NCI-H345 (cell line): ENCODE measurements at regions not wholly inside any gene's neighbourhood (a gene's known extent, or its start where the extent isn't known, plus 50 kb on each side); places are given as distances from the start of the nearest gene placed in this dataset.

Experiments
- DNase-seq: peaks from one replicate; lab custom pipeline; 2025; lab: John Stamatoyannopoulos, UW

DNA sequence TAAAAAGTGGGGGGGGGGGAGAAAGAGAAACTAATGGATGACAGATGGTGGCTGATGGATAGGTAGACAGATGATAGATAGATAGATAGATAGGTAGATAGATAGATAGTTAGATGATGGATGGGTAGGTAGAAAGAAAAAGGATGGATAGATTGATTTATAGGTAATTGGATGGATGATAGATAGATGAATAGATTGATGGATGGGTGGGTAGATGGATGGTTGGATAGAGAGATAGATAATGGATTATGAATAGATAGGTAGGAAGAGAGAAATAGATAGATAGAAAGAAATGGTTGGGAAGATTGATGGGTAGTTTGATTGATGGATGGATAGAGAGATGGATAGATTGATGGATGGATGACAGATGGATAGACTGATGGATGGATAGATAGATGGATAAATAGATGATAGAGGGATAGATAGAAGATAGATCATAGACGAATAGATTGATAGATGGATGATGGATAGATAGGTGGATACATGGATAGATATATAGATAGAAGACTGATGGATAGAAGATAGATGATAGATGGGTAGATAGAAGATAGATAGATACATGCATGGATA is 337.1 kb downstream of the C16orf95 start:
- no peak for DNase-seq

DNA sequence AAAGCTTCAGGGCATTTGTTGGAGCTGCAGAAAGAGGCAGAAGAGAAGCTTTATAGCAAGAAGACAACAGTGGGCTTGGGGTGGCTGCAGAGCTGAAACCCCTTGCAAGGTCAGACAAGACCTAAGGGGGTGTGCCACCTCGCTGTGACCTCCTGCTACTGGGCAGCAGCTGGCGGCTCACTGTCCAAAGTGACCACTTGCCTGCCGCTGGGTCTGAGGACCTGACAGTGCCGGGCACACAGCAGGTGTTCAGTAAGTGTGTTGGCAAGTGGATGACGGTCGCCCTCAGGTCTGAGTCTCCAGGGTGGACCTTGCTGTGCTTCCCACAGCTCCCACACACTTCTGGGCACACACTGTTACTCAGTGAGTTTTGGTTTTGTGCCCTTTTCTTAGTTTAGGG is 336.5 kb downstream of the C16orf95 start:
- DNase-seq, result no peak

DNA sequence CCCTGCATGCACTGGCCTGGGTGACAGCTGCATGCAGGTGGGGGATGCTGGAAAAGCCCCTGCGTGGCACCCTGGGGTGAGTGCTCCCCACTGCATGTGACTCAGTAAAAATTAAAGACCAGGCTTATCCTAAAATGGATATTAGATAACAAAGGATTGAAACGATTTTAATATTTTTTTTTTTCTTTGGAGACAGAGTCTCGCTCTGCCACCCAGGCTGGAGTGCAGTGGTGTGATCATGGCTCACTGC is 334.9 kb downstream of the C16orf95 start:
- no peak for DNase-seq

DNA sequence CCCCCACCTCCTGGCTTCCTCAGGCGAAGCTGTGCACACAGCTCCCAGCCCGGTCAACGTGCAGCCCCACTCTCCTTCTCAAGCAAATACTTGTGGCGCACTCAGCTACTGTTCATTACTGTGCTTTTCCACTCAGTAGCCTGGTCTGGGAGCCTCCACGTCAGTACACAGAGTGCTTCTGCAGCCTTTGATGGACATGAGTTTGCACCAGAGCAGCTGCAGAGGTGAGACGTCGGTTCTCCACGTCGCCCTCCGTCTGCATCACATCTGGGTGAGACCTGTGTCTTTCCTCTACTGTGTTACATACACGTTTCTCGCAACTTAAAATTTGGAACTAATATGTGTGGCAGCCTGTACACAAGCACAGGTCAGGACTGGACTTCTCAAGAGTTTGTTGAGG is 334.3 kb downstream of the C16orf95 start:
- DNase-seq, result no peak

DNA sequence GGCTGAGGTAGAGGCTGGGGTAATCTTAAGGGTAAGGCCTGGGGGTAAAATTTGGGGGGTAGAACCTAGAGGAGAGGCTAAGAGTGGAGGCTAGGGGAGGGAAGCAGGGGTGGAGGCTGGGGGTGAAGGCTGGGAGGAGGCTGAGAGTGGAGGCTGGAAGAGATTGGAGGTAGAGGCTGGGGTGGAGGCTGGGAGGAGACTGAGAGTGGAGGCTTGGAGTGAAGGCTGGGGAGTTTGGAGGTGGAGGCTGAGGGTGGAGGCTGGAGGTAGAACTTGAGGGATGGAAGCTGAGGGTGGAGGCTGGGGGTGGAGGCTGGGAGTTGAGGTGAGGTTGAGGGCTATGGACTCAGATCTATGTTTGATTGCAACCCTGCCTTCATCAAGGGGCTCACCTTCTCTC is 333.6 kb downstream of the C16orf95 start:
- DNase-seq, result no peak

DNA sequence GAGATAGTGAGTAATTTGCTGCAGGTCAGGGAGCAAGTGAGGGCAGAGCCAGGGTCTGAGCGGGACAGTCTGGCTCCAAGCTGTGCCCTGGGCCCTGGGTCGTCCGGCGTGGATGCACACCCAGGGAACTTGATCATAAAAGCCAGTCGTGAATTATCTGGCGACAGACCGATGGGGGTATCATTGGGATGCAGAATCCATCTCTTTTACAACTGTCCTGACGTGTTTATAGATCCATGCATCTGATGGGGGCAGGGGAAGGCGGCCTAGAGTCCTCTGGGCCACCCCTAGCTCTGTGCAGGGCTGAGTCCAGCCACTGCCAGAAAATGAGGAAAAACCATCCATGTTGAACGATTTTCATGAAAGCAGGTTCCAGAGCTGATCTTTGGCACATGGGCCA is 332.8 kb downstream of the C16orf95 start:
- DNase-seq, result no peak

DNA sequence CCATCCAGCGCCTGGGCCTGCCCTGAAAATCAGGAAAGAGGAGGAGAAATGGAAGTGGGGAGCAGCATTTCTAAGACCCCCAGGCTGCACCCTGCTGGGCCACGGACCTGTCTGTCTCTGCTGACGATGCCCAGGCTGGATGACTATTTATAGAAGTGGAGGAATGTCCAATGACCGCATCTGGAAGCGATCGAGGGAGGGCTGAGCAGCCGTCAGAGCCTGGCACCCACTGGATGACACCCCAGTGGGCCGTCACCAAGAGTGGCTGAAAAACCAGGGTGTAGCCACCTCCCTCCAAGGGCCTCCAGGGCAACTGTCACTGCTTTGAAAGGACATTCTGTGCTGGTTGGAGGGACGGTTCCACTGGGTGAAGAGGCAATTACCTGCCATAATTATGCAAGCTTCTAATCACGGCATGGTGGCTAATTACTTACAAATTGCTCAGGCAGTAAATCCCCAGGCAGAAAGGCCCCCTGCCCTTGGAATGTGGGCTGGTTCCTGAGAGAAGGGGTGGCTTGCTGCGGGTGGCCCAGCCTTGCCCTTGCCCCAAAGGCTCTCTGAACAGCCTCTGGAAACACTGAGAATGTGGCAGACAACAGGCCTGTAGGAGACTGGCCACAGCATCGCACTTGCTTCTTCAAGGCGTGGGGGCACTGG is 332.1 kb downstream of the C16orf95 start:
- DNase-seq, result no peak

DNA sequence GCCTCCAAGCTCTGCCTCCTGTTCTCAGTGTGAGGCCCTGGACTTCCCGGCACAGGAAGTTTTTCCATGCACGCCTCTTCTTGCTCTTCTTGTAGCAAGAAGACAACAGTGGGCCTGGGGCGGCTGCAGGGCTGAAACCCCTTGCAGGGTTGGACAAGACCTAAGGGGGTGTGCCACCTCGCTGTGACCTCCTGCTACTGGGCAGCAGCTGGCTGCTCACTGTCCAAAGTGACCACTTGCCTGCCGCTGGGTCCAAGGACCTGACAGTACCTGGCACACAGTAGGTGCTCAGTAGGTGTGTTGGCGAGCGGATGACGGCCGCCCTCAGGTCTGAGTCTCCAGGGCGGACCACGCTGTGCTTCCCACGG is 331.6 kb downstream of the C16orf95 start:
- no peak for DNase-seq

DNA sequence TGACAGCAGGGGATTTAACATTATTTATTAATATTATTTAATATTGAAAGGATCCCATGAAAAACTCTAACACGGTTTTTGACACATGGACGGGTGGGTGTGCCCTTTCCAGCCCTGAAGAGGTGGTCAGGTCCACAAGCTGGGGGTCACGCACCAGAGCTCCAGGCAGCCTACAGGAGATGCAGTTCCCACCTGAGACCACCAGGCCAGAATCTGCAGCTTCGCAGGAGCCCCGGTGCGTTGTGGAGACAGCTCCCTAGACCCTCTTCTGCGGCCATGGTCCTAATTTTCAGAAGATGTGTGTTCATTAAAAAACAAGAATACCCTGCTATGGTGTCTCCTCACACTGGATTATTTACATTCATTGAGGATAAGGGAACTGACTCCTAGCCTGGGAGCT is 331.1 kb downstream of the C16orf95 start:
- DNase-seq, result no peak

DNA sequence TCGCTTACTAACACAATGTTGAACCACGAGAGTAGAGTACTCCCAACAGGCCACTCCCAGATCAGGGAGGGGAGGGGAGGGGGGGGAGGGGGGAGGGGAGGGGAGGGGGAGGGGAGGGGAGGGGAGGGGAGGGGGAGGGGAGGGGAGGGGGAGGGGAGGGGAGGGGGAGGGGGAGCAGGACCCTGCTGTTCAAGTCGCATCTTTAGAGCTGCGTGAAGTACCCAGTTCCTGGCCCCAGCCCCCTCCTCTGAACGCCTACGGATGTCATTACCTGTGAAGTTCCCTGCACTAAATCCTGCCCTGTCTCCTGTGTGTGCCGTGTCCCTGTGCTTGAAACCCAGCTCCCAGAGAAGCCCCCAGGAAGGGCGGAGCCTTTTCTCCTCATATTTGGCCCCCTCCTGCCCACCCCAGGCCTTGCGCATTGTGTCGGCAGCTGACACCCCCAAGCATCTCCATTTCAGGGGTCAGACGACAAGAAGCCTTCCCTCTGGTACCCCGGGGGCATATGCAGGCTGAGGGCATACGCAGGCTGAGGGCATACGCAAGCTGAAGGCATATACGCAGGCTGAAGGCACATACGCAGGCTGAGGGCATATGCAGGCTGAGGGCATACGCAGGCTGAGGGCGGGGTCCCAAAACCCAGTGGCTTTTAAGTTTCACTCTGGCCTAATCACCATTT is 330.2 kb downstream of the C16orf95 start:
- no peak for DNase-seq

DNA sequence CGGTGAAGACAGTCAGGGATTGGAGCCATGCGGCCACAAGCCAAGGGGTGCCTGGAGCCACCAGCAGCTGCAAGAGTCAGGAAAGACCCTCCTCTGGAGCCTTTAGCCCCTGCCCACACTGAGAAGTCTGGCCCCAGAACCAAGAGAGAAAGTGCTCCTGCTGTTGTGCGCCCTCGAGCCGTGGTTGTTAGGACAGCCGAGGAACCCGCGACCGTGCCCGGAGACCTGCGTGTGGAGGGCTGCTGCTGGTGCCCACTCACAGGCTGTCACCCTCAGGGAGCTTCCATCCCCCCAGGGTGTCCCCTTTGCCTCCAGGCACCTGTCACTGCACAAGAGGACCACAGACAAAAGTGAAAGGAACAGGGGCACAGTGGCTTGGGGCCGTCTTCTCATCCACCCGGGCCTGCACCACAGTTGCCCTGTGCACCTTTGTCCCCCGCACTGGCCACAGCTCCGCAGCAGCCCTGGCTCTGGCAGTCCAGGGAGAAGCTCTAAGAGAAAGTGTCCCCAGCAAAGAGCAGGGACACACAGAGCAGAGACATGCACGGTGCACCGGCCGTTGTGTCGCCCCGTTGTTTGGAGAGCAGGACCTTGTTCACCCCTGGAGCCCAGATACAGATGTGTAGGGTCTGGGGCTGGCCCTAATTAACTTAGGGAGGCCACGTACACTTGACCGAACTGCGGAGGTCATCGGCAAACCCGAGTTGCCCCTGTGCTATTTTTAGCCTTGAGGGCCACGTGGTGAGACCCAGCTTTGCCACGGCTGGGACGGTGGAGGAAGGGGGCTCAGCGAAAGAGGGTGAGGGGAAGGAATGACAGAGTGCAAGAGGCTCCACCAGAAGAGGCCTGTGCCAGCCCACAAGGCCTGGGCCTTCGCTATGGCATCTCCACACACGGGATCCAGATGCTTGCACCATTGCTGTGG is 329.2 kb downstream of the C16orf95 start:
- DNase-seq, result no peak

DNA sequence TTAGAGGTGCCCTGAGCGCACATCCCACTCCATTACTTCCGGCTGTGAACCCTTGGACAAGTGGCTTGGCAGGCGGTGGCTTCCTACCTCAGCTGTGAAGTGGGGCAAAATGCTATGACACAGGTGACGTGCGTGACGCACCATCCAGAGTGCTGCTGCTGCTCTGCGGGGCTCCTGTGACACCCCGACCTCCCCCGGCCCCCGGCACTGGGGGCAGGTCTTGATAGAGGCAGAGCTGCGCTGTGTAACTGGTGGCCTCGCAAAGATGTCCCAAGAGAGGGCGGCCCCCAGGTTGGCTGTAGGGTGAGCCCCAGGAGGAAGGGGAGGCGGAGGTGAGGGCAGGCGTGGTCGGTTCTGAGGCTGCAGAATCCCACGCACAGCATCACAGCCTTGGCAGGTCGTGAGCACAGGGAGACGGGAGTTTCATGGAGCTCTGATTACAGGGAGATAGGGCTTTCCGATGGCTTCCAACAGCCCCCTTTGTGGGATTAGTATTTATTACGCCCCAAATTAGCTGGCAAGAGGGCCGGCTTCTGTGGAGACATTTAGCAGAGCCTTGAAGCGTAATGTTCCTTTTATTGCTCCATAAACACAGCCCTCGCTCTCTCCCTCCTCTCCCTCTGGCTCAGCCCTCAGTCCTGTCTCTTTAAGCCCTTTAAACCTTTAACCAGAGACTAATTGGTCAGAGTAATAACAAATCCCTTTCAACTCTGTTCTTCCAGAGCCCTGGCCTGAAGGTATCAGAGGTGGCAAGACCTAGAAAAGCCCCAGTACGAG is 328.1 kb downstream of the C16orf95 start:
- DNase-seq, result no peak

DNA sequence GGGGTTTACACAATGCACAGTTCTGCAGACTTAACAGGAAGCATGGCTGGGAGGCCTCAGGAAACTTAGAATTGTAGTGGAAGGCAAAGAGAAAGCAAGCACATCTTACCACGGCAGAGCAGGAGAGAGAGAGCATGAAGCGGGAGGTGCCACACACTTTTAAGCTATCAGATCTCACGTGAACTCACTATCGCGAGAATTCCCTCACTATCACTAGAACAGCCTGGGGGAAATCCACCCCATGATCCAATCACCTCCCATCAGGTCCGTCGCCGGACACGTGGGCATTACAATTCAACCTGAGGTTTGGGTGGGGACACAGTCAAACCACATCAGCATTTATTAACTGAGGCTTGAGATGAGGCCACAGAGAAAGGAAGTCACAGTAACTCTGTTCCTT is 326.7 kb downstream of the C16orf95 start:
- no peak for DNase-seq

DNA sequence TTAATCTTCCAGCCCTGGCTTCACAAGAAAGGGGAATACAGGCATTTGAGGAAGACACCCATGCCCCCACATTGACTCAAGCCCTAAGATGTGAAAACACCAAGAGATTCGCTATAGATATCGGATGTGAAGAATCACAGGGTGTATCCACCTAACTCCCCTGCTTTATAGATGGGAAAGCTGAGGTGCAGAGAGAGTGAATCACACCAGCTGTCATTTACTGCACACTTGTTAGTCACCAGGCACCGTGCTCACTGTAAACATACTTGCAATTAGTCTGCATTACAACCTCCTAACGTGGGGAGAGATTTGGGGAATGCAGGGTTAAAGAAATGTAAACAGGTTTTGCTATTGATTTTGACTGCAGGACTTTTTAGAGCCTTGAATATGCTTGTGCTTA is 325.5 kb downstream of the C16orf95 start:
- DNase-seq, result no peak

DNA sequence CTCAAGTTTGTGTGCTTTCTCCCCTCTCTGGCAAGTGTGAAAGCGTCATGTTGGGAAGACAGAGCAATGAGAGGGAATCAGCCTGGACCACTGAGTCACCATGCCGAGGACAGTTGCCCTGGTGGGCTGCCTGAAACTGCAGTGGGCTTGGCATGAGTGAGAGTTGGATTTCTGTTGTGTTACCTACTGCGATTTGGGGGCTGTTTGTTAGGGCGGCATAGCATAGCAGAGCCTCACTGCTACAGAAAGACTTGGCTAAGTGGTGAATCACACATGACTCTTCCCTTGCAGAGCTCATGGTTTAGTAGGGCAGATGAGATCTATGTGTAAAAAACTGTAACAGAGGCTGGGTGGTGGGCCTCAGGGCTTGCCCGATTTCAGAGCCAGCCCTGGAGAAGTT is 324.6 kb downstream of the C16orf95 start:
- no peak for DNase-seq

DNA sequence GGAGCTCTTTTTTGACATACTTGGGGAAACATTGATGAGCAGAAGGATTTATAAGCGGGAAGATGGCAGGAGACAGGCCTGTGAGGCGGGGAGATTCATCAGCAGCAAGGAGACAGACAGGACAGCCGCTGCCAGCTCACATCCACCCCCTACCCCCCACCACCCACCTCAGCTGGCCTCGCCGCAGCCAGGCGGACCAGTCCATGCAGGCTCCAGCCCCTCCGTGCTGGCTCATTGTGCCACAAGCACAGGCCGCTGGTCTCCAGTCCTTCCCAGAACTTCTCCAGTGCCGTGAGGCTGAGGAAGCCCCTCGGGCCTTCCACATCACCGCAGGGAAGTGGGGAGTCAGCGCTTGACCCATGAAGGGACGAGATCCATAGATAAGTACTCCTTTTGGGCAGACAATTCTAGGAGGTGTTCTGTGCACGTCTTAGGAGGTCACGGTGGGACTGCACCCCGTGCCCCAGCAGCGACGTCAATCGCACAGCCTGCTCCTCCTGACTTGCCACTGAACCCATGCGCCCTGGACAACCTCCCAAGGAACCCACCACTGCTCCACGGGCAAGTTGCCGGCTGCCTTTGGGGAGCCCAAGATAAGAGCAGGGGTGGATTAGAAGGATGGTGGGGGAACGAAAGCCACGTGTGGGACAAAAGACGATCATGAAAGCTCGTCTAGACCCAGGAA is 323.6 kb downstream of the C16orf95 start:
- DNase-seq, result no peak

DNA sequence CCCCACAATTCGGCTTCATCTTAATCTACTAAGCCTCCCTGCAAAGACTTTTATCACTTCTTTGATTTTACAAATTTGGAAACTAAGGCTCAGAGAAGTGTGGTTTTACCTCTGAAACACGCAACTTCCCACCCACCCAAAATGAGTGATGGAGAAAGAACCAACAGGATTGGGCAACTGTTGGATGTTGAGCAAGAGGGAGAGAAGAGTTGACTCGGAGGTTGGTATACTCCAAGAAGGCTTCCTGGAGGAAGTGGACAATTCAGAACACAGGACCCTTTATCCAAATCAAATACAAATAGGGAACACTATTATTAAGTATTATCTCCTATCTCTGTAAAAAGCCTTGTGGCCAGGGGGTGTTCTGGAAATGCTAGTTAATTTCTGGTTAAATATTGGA is 323.0 kb downstream of the C16orf95 start:
- DNase-seq, result no peak

DNA sequence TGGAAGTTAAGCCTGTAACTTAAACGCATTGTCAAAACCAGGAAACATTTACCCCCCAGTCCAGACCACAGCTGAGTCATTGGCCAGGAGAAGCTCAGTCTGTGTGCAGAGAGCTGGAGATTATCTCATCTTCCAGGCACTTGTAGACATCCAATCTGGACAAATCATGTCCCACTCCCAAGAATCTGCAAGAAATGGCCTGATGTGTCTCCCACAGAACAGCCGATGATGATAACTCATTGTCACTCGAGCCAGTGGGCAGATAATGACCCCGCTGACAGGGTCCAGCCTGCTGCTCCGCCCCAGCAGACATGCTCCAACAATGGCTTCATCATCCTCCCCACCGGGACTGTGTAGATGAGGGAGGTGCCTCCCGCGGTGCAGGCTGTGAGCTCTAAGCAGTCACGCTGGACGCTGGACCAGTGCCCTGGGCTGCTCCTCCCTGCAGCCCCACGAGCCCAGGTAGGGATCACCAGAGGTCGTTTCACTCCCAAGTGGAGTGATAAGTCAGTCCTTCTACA is 322.5 kb downstream of the C16orf95 start:
- DNase-seq, result no peak

DNA sequence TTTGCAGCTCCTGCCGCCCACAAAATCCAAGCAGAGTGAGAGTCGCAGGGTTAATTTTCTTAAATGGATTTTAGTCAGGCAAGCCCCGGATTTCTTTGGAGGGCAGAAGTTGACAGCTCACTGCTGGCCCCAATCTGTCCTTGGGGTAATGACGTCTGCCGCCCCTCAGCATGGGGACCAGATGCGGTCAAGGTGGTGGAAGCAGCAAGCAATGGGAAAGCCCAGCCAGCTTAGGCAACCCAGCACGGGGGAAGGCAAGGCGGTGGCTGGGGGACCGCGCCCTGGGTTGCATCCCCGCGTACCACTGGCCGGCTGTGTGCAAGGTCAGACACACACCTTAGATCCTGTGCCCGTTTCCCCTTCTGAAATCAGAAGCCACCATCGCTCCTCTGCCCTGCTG is 321.7 kb downstream of the C16orf95 start:
- DNase-seq, result no peak

DNA sequence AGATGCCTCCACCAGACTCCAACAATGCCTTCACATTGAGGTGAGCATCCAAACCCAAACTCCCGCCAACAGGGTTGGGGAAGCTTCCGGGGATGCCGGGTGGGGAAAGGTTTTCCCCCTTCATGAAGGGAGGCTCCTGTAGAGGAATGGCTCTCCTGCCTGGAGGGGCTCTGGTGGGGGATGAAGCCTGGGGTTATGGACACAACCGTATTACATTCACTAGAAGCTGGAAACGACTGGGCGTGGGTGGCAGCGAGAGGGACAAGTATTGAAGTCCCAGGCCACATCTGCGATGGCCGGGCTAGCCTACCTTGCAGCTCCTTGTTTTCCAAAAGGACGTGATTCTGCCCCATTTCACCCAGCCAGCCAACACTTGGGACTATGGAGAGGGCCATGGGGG is 321.1 kb downstream of the C16orf95 start:
- DNase-seq, result no peak

DNA sequence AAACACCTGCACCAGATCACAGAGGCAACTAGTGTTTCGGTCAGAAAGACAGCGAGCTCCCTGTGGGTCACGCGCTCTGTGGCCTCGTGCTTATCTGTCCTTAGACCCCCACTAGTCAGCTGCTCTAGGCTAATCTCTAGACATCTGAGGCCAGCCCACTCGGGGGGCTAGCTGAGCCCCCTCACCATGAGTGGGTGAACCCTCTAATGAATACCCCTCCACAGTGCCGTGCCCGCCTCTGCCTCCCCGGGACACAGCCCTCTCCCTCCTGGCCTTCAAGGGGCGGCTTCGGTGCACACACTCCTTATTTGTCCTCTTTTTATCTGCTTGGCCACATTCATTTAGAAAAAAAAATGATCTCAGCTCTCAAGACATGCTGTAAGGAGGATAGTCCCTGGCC is 320.1 kb downstream of the C16orf95 start:
- no peak for DNase-seq
